GM19238 (cell line): ENCODE measurements at regions not wholly inside any gene's neighbourhood (a gene's known extent, or its start where the extent isn't known, plus 50 kb on each side); places are given as distances from the start of the nearest gene placed in this dataset.
"Not testable (repeated sequence)": the region's sequence is repeated elsewhere in the genome, so short reads cannot be mapped to it uniquely, and the experiment has no call there.

Experiments
- DNase-seq: peaks from one replicate; pipeline ENCODE4 v3.0.0; 2011; ENCODE audit warnings: low spot score; ENCODE audit not compliant: insufficient read length

GRCh38 chr2:3115301-3116042 is 262.1 kb downstream of the EIPR1 start:
- DNase-seq, result no peak

GRCh38 chr2:3114406-3115185 is 263.0 kb downstream of the EIPR1 start:
- DNase-seq, result no peak

GRCh38 chr2:3113769-3114168 is 263.8 kb downstream of the EIPR1 start:
- DNase-seq, result no peak

DNA sequence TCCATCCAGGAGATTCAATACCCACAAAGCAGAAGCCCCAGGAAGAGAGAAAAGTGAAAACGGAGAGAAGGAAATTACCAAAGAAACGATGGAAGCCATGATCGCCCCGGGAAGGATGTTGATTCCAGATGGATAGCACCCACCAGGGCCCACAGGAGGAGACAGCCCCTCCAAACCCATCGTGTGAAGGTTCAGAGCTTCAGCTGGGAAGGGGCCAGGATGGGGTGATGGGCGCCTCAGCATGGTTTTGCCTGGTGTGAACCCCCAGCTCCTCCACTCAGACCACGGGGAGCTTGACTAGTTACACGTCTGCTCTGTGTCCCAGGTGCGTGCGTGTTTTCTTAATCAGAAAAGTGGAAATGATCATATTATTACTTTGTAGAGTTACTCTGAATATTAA is 264.5 kb downstream of the EIPR1 start:
- DNase-seq, result no peak

- no peak for DNase-seq
Measured at GRCh38 chr2:3112553-3112952, 265.1 kb downstream of the EIPR1 start.

GRCh38 chr2:3112131-3112530 is 265.5 kb downstream of the EIPR1 start:
- no peak for DNase-seq

GRCh38 chr2:3110994-3111666 is 266.5 kb downstream of the EIPR1 start:
- DNase-seq, result no peak

GRCh38 chr2:3110555-3110954 is 267.1 kb downstream of the EIPR1 start:
- no peak for DNase-seq

DNA sequence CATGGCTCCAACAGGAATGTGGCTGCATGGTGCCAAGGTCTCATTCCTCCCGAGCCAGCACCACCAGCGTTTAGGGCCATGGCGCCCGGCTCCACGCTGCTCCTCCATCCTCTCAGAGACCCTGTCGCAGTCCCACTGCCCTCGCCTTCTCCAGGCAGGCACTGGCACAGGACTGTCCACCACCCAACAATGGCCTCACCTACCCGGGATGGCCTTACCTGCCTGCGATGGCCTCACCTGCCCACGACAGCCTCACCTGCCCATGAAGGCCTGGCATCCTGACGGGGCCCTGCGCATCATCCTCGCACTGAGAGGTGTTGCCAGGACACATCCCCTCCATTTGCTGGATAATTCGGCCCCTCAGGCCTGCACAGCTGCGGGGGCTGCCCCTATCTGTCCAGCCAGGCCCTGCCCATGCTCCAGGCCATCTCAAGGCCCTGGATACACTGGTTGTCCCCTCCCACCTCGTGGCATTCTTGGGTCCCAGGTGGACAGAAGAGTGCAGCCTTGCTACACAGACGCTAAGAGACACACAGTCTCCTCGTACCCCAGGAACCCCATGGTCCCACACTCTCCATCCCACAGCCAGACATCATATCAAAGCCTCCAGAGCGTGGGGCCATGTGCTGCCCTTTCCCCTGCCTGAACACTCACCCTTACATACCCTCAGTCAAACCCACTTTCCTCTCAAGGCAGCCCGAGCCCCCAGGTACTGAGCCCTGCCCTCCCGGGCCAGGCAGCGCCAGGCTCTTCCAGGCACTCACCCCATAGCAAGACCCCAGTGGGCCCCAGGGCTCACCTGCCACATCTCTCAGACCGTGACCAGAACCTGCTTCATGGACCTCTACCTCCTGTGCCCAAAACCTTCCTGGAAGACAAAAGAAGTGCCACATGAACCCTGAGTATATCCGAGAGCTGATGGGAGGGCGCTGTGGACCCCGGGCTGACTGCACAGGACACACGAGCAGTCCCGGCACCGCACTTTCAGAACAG is 268.6 kb downstream of the EIPR1 start:
- no peak for DNase-seq

GRCh38 chr2:3108105-3108504 is 269.5 kb downstream of the EIPR1 start:
- DNase-seq, result no peak

- no peak for DNase-seq
Measured at GRCh38 chr2:3107567-3107966, 270.1 kb downstream of the EIPR1 start.

- DNase-seq, result no peak
Measured at GRCh38 chr2:3105814-3106569, 271.6 kb downstream of the EIPR1 start.

- DNase-seq, result not testable (repeated sequence)
Measured at GRCh38 chr2:3104958-3105813, 272.4 kb downstream of the EIPR1 start.

DNA sequence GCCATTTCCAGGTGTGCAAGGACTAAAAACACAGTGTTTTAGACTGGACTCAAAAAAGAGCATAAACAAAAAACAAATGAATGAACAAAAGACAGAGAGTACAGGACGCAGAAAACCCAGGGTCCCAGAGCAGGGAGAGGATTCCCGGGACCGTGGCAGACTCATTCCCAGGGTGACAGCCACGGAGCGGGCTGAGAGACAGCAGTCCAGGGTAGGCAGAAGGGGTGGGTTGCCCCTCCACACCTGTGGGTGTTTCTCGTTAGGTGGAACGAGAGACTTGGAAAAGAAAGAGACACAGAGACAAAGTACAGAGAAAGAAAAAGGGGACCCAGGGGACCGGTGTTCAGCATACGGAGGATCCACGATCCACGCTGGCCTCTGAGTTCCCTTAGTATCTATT is 273.4 kb downstream of the EIPR1 start:
- DNase-seq, result no peak

GRCh38 chr2:3102922-3103569 is 274.6 kb downstream of the EIPR1 start:
- DNase-seq, result no peak

- DNase-seq, result no peak
Measured at GRCh38 chr2:3102081-3102921, 275.3 kb downstream of the EIPR1 start.

- no peak for DNase-seq
Measured at GRCh38 chr2:3101016-3101942, 276.3 kb downstream of the EIPR1 start.
